ENCODE measurements at regions not wholly inside any gene's neighbourhood (a gene's known extent, or its start where the extent isn't known, plus 50 kb on each side); places are given as distances from the start of the nearest gene placed in this dataset.

- Histone ChIP-seq H3K9me3 (ENCODE audit: control insufficient read depth in 4 of 4, low read length in 3 of 4) (no peaks in the 10 kb centered on the region), H3K27ac (ENCODE audit: low read depth in 1 of 2, low read length in 2 of 2) (no peak overlapping the region), H3K36me3 (ENCODE audit: control insufficient read depth in 4 of 4, insufficient read depth in 3 of 4, low read depth in 1 of 4, low read length in 3 of 4) (no peaks in the 10 kb centered on the region), H3K9ac (ENCODE audit: low read depth in 1 of 2, low read length in 2 of 2) (no peak overlapping the region), H3K27me3 (ENCODE audit: control insufficient read depth in 4 of 4, insufficient read depth in 4 of 4, low read length in 3 of 4) (no peaks in the 10 kb centered on the region), H3K4me3 (ENCODE audit: low read depth in 1 of 3, low read length in 3 of 3) (no peak overlapping the region), H3K4me1 (ENCODE audit: control insufficient read depth in 4 of 4, insufficient read depth in 4 of 4, low read length in 3 of 4) (no peaks in the 10 kb centered on the region)
- TF ChIP-seq RXRA (IDR thresholded peaks at IDR 0.05) (no peak), YY1 (IDR thresholded peaks at IDR 0.05) (no peak), HNF4G (IDR thresholded peaks at IDR 0.05) (no peak), FOXA1 (IDR thresholded peaks at IDR 0.05) (no peak), FOXA2 (IDR thresholded peaks at IDR 0.05) (no peak), NR2F2 (IDR thresholded peaks at IDR 0.05) (no peak), MAX (IDR thresholded peaks at IDR 0.05) (no peak), GABPA (IDR thresholded peaks at IDR 0.05 in 1 of 2, conservative IDR thresholded peaks at IDR 0.05 in 1 of 2) (no peak), TAF1 (conservative IDR thresholded peaks at IDR 0.05) (no peak)
- no peak for DNase-seq (ENCODE audit: low spot score)
- WGBS = 85% methylated on average over 9 of the region's 9 CpGs
Observed at GRCh38 chr5:166329149-166329800, 1962.2 kb upstream of the WWC1 start.

GRCh38 chr5:166330036-166330435 is 1961.4 kb upstream of the WWC1 start:
- no peak for DNase-seq (ENCODE audit: low spot score)
- H3K4me3 ChIP-seq (ENCODE audit: low read depth in 1 of 3, low read length in 3 of 3) = no peak overlapping the region
- no peaks in the 10 kb centered on the region for H3K36me3 ChIP-seq (ENCODE audit: control insufficient read depth in 4 of 4, insufficient read depth in 3 of 4, low read depth in 1 of 4, low read length in 3 of 4)
- no peak overlapping the region for H3K27ac ChIP-seq (ENCODE audit: low read depth in 1 of 2, low read length in 2 of 2)
- H3K9ac ChIP-seq (ENCODE audit: low read depth in 1 of 2, low read length in 2 of 2) = no peak overlapping the region
- H3K27me3 ChIP-seq (ENCODE audit: control insufficient read depth in 4 of 4, insufficient read depth in 4 of 4, low read length in 3 of 4) = no peaks in the 10 kb centered on the region
- H3K9me3 ChIP-seq (ENCODE audit: control insufficient read depth in 4 of 4, low read length in 3 of 4) = no peaks in the 10 kb centered on the region
- no peaks in the 10 kb centered on the region for H3K4me1 ChIP-seq (ENCODE audit: control insufficient read depth in 4 of 4, insufficient read depth in 4 of 4, low read length in 3 of 4)
- TF ChIP-seq HNF4A (conservative IDR thresholded peaks at IDR 0.05) (no peak), REST (IDR thresholded peaks at IDR 0.05) (no peak), SP1 (IDR thresholded peaks at IDR 0.05) (no peak), ZBTB33 (IDR thresholded peaks at IDR 0.05) (no peak), RAD21 (IDR thresholded peaks at IDR 0.05) (no peak), YY1 (IDR thresholded peaks at IDR 0.05) (no peak), NR2F2 (IDR thresholded peaks at IDR 0.05) (no peak), FOXA2 (IDR thresholded peaks at IDR 0.05) (no peak), JUND (IDR thresholded peaks at IDR 0.05) (no peak), CTCF (IDR thresholded peaks at IDR 0.05; ENCODE audit: low read depth, low read length, missing input control) (no peak), ATF3 (IDR thresholded peaks at IDR 0.05) (no peak), MAX (IDR thresholded peaks at IDR 0.05) (no peak), GABPA (IDR thresholded peaks at IDR 0.05 in 1 of 2, conservative IDR thresholded peaks at IDR 0.05 in 1 of 2) (no peak), TAF1 (conservative IDR thresholded peaks at IDR 0.05) (no peak), RXRA (IDR thresholded peaks at IDR 0.05) (no peak), EGR1 (IDR thresholded peaks at IDR 0.05; ENCODE audit: low read depth in 2 of 2) (no peak), FOXA1 (IDR thresholded peaks at IDR 0.05) (no peak), HNF4G (IDR thresholded peaks at IDR 0.05) (no peak)

Data from liver (tissue), 8 donors.